Lower leg skin (tissue), 4 donors: ENCODE measurements at regions not wholly inside any gene's neighbourhood (a gene's known extent, or its start where the extent isn't known, plus 50 kb on each side); places are given as distances from the start of the nearest gene placed in this dataset.

Experiments used
- DNase-seq, 2 donors: peaks; one replicate each; pipeline ENCODE4 v3.0.0-alpha.2; 2019; ENCODE audit warnings: low spot score in 2 of 2
- H3K4me3 ChIP-seq: fragments of 200-600 bp; sonication (generic); 2 replicates; pipeline ENCODE4 v1.5.1; 2017; ENCODE audit warnings: mild to moderate bottlenecking, low read depth; ENCODE audit not compliant: poor library complexity, severe bottlenecking
- CTCF ChIP-seq, 3 donors: fragments of 450-650 bp; IDR thresholded peaks; one replicate each; pipeline ENCODE4 v1.5.1; 2016; ENCODE audit warnings: antibody characterized with exemption in 3 of 3, mild to moderate bottlenecking in 3 of 3, moderate library complexity in 2 of 3
- POLR2A ChIP-seq, 2 donors: fragments of 450-650 bp; IDR thresholded peaks; one replicate each; pipeline ENCODE4 v1.6.1; 2016 to 2017; ENCODE audit warnings: antibody characterized with exemption in 2 of 2, mild to moderate bottlenecking in 1 of 2, moderate library complexity in 1 of 2
- WGBS, 2 donors: methylation state at CpG; one replicate each; pipeline ENCODE4 v1.1.5; 2018; 5-methylcytosine and 5-hydroxymethylcytosine counted together
- intact Hi-C: fragments of 100-400 bp; cut with DNase I; formaldehyde crosslinking; loops from one replicate; pipeline ENCODE4 v1.15.0; 2023; ENCODE audit warnings: low total_unique reads

- H3K4me3 ChIP-seq = no peak overlapping the region
- intact Hi-C loops = no loop called here
- TF ChIP-seq CTCF (IDR thresholded peaks at IDR 0.05) (no peak), POLR2A (IDR thresholded peaks at IDR 0.05) (no peak)
- no peak for DNase-seq
These were observed 112.9 kb downstream of the NAA11 start for GRCh38 chr4:79213010-79213409.

GRCh38 chr4:79212311-79212710, 113.5 kb downstream of the NAA11 start:
- intact Hi-C loops = no loop called here
- TF ChIP-seq CTCF (IDR thresholded peaks at IDR 0.05) (no peak), POLR2A (IDR thresholded peaks at IDR 0.05) (no peak)
- H3K4me3 ChIP-seq = no peak overlapping the region
- no peak for DNase-seq
- WGBS, 2 donors = 87 to 92% methylated on average over 4 of the region's 4 CpGs

- no peak overlapping the region for H3K4me3 ChIP-seq
- 61 to 79% methylated on average over 3 of the region's 3 CpGs for WGBS, 2 donors
- DNase-seq = no peak
- TF ChIP-seq CTCF (IDR thresholded peaks at IDR 0.05) (no peak), POLR2A (IDR thresholded peaks at IDR 0.05) (no peak)
- intact Hi-C loops = no loop called here
These were observed 114.4 kb downstream of the NAA11 start for GRCh38 chr4:79211490-79211889.

GRCh38 chr4:79210636-79211049, 115.2 kb downstream of the NAA11 start:
- no peak for TF ChIP-seq CTCF (IDR thresholded peaks at IDR 0.05)
- no peak for TF ChIP-seq POLR2A (IDR thresholded peaks at IDR 0.05)
- DNase-seq = no peak
- H3K4me3 ChIP-seq = no peak overlapping the region
- intact Hi-C loops = no loop called here
- 89 to 95% methylated on average over 7 of the region's 7 CpGs for WGBS, 2 donors

GRCh38 chr4:79209822-79210635, 115.8 kb downstream of the NAA11 start:
- intact Hi-C loops = no loop called here
- WGBS, 2 donors = 68 to 72% methylated on average over 14 of the region's 14 CpGs
- peak in 1 of 2 donors; percentile 27 for DNase-seq
- TF ChIP-seq CTCF (IDR thresholded peaks at IDR 0.05) (no peak), POLR2A (IDR thresholded peaks at IDR 0.05) (no peak)
- H3K4me3 ChIP-seq = no peak overlapping the region

- WGBS, 2 donors = 65 to 69% methylated on average over 3 of the region's 3 CpGs
- no peak for DNase-seq
- H3K4me3 ChIP-seq = no peak overlapping the region
- TF ChIP-seq POLR2A (IDR thresholded peaks at IDR 0.05) (no peak), CTCF (IDR thresholded peaks at IDR 0.05) (no peak)
- intact Hi-C loops = no loop called here
These were observed 116.8 kb downstream of the NAA11 start for GRCh38 chr4:79209081-79209480.
